Fibroblast of pulmonary artery (primary cell): ENCODE measurements at regions not wholly inside any gene's neighbourhood (a gene's known extent, or its start where the extent isn't known, plus 50 kb on each side); places are given as distances from the start of the nearest gene placed in this dataset.
"Not testable (repeated sequence)": the region's sequence is repeated elsewhere in the genome, so short reads cannot be mapped to it uniquely, and the experiment has no call there.

ENCODE experiments used
- DNase-seq: peaks from one replicate; pipeline ENCODE4 v3.0.0-alpha.2; 2010; ENCODE audit warnings: low read depth
- H3K4me3 ChIP-seq: replicated peaks from 2 replicates; pipeline ENCODE4 v1.5.1; 2011; ENCODE audit warnings: low read depth, mild to moderate bottlenecking, control low read depth, low read length, moderate library complexity
- CTCF ChIP-seq: IDR thresholded peaks from 2 replicates; pipeline ENCODE4 v1.5.1; 2011; ENCODE audit warnings: mild to moderate bottlenecking, control low read depth, low read length, inconsistent platforms; ENCODE audit errors: missing control alignments

DNA sequence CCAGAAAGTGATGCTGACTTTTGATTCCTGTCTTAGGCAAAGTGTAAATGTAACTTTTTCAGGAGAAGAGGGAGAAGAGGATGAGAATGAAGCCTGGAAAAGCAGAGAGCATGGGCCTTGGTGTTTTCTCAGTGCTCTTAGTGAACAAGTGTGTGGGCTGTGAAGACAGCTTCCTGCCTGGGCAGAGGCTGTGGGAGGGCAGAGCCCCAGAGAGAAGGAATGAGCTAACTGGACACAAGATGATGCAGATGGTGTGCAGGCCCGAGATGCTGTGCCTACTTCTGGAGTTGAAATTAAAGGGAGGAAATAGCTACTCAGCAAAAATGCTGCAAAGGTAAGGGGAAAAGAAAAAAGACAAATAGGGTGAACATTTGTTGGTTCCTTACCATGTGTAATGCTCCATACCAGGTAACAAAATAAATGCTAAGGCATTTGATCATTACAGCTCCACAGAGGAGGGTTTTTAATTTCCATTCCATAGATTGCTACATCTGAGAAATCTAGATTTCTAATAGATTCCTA lies 87.0 kb upstream of the CEP162 start:
- H3K4me3 ChIP-seq, result no peak overlapping the region
- DNase-seq, result peak; percentile 10
- TF ChIP-seq CTCF, result no peak

GRCh38 chr6:84309336-84309735 lies 81.9 kb upstream of the CEP162 start:
- TF ChIP-seq CTCF, result no peak
- no peak overlapping the region for H3K4me3 ChIP-seq
- no peak for DNase-seq

- no peak for DNase-seq
- TF ChIP-seq CTCF, result no peak
- H3K4me3 ChIP-seq, result no peak overlapping the region
These were observed 77.4 kb upstream of the CEP162 start for GRCh38 chr6:84304881-84305280.

DNA sequence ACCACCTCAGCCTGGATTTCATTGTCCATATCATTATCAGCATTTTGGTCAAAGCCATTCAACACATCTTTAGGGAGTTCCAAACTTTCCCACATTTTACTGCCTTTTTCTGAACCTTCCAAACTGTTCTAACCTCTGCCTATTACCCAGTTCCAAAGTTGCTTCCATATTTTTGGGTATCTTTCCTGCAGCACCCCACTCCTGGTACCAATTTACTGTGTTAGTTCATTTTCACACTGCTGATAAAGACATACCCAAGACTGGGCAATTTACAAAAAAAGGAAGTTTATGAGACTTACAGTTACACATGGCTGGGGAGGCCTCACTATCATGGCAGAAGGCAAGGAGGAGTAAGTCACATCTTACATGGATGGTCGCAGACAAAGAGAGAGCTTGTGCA lies 63.6 kb upstream of the CEP162 start:
- not testable (repeated sequence) for DNase-seq, H3K4me3 ChIP-seq

DNA sequence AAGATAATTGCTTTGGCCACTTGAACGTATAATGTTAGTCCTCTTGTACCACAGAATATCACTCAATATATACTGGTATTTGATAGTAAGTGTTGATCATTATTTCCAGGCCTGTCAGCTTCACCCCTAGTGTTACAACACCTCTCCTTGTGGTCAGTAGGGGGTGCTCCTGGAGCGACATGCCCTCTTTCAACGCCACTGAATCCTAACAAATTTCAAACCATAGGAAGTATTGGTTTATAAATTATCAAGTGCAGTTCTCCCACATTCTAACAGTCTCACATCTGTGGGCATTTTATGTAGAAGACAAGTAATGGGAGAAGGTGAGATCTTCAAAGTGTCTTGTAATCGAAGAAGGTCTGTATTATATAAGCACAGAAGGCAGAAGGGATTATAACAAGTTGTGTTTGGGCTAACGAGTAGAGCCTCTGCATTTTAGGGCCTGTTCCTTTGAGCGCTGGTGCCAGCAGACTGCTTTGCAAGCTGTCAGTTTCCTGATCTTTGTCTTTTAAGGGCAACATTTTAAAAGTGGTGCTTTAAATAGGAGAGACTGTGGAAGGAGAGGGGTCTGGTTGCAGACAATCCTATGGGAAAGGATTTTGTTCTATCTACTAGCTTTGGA lies 57.1 kb upstream of the CEP162 start:
- no peak overlapping the region for H3K4me3 ChIP-seq
- peak; percentile 52 for TF ChIP-seq CTCF
- peak; percentile 41 for DNase-seq

DNA sequence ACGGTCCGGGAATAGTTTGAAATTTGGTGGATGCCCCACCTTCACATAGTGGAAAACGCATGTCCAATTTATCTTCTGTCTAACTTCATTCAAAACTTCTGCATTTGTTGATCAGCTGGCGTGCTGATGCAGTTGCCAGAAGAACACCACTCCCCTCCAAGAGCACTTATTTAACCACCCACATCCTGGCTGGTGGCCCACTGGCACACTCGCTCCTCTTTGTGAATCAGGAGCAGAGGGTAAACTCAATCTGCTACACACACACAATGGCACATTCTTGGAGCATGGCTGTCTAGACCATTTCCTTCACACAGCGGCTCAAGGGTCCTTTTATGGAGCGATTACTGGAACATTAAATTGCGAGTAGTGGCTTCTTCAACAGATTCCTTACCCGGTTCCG lies 55.1 kb upstream of the CEP162 start:
- DNase-seq, result peak; percentile 43
- TF ChIP-seq CTCF, result no peak
- no peak overlapping the region for H3K4me3 ChIP-seq

- DNase-seq, result no peak
- no peak overlapping the region for H3K4me3 ChIP-seq
- TF ChIP-seq CTCF, result no peak
These were observed 53.2 kb upstream of the CEP162 start for GRCh38 chr6:84280639-84281038.
